Neuron (in vitro differentiated cells): ENCODE measurements at regions not wholly inside any gene's neighbourhood (a gene's known extent, or its start where the extent isn't known, plus 50 kb on each side); places are given as distances from the start of the nearest gene placed in this dataset.

Experiments
- H2AFZ ChIP-seq: one replicate; pipeline ENCODE4 v1.6.1; 2013; ENCODE audit warnings: low read depth, mild to moderate bottlenecking, inconsistent platforms, low read length, moderate library complexity
- H3K27me3 ChIP-seq: one replicate; pipeline ENCODE4 v1.6.1; 2013; ENCODE audit warnings: low read length; ENCODE audit not compliant: insufficient read depth
- H3K36me3 ChIP-seq: one replicate; pipeline ENCODE4 v1.6.1; 2013; ENCODE audit warnings: low read length; ENCODE audit not compliant: insufficient read depth
- H3K4me1 ChIP-seq: one replicate; pipeline ENCODE4 v1.6.1; 2013; ENCODE audit warnings: low read length; ENCODE audit not compliant: insufficient read depth
- H3K4me3 ChIP-seq: 2 replicates; pipeline ENCODE4 v1.5.1; 2013; ENCODE audit warnings: mild to moderate bottlenecking, low read length, moderate library complexity
- H3K9me3 ChIP-seq: one replicate; pipeline ENCODE4 v1.6.1; 2013; ENCODE audit warnings: low read length

GRCh38 chr4:26217961-26218676, 102.7 kb upstream of the RBPJ start:
- H3K36me3 ChIP-seq = no peaks in the 10 kb centered on the region
- no peaks in the 10 kb centered on the region for H3K27me3 ChIP-seq
- H3K4me1 ChIP-seq = no peaks in the 10 kb centered on the region
- no peaks in the 10 kb centered on the region for H3K9me3 ChIP-seq
- H2AFZ ChIP-seq = no peak overlapping the region
- no peak overlapping the region for H3K4me3 ChIP-seq

GRCh38 chr4:26218677-26219605, 101.9 kb upstream of the RBPJ start:
- no peaks in the 10 kb centered on the region for H3K9me3 ChIP-seq
- no peaks in the 10 kb centered on the region for H3K4me1 ChIP-seq
- H2AFZ ChIP-seq = no peak overlapping the region
- no peaks in the 10 kb centered on the region for H3K36me3 ChIP-seq
- H3K27me3 ChIP-seq = no peaks in the 10 kb centered on the region
- H3K4me3 ChIP-seq = no peak overlapping the region

- H3K4me3 ChIP-seq = no peak overlapping the region
Observed at GRCh38 chr4:26220696-26221095, 100.1 kb upstream of the RBPJ start.

GRCh38 chr4:26223155-26223554, 97.7 kb upstream of the RBPJ start:
- Histone ChIP-seq H3K9me3 (no peaks in the 10 kb centered on the region), H3K4me3 (no peak overlapping the region), H3K27me3 (no peaks in the 10 kb centered on the region), H2AFZ (no peak overlapping the region), H3K36me3 (no peaks in the 10 kb centered on the region), H3K4me1 (no peaks in the 10 kb centered on the region)

More at GRCh38 chr4:26220696-26221095, 100.1 kb upstream of the RBPJ start:
- H3K9me3 ChIP-seq = no peaks in the 10 kb centered on the region
- no peaks in the 10 kb centered on the region for H3K36me3 ChIP-seq
- no peak overlapping the region for H2AFZ ChIP-seq
- no peaks in the 10 kb centered on the region for H3K27me3 ChIP-seq
- H3K4me1 ChIP-seq = no peaks in the 10 kb centered on the region

GRCh38 chr4:26226629-26227376, 94.0 kb upstream of the RBPJ start:
- Histone ChIP-seq H3K27me3 (no peaks in the 10 kb centered on the region), H3K9me3 (no peaks in the 10 kb centered on the region), H3K36me3 (no peaks in the 10 kb centered on the region), H3K4me3 (no peak overlapping the region), H3K4me1 (no peaks in the 10 kb centered on the region), H2AFZ (no peak overlapping the region)

- Histone ChIP-seq H3K9me3 (no peaks in the 10 kb centered on the region), H2AFZ (no peak overlapping the region), H3K36me3 (no peaks in the 10 kb centered on the region), H3K27me3 (no peaks in the 10 kb centered on the region), H3K4me1 (no peaks in the 10 kb centered on the region), H3K4me3 (no peak overlapping the region)
Observed at GRCh38 chr4:26227601-26228229, 93.1 kb upstream of the RBPJ start.

- H3K4me3 ChIP-seq = no peak overlapping the region
- no peaks in the 10 kb centered on the region for H3K36me3 ChIP-seq
- H3K4me1 ChIP-seq = no peaks in the 10 kb centered on the region
- H3K9me3 ChIP-seq = no peaks in the 10 kb centered on the region
- no peaks in the 10 kb centered on the region for H3K27me3 ChIP-seq
- no peak overlapping the region for H2AFZ ChIP-seq
Observed at GRCh38 chr4:26228883-26229282, 91.9 kb upstream of the RBPJ start.

GRCh38 chr4:26229974-26230373, 90.8 kb upstream of the RBPJ start:
- Histone ChIP-seq H3K4me1 (no peaks in the 10 kb centered on the region), H3K36me3 (no peaks in the 10 kb centered on the region), H2AFZ (no peak overlapping the region), H3K9me3 (no peaks in the 10 kb centered on the region), H3K4me3 (no peak overlapping the region), H3K27me3 (no peaks in the 10 kb centered on the region)

GRCh38 chr4:26233350-26233749, 87.5 kb upstream of the RBPJ start:
- no peaks in the 10 kb centered on the region for H3K36me3 ChIP-seq
- H2AFZ ChIP-seq = no peak overlapping the region

GRCh38 chr4:26235500-26235899, 85.3 kb upstream of the RBPJ start:
- H3K9me3 ChIP-seq = no peaks in the 10 kb centered on the region
- no peaks in the 10 kb centered on the region for H3K27me3 ChIP-seq
- H3K36me3 ChIP-seq = no peaks in the 10 kb centered on the region
- no peak overlapping the region for H2AFZ ChIP-seq
- H3K4me1 ChIP-seq = peaks cover 15% of the 10 kb centered on the region
- H3K4me3 ChIP-seq = no peak overlapping the region

More at GRCh38 chr4:26233350-26233749, 87.5 kb upstream of the RBPJ start:
- no peak overlapping the region for H3K4me3 ChIP-seq
- no peaks in the 10 kb centered on the region for H3K27me3 ChIP-seq
- no peaks in the 10 kb centered on the region for H3K9me3 ChIP-seq
- peaks cover under 1% of the 10 kb centered on the region for H3K4me1 ChIP-seq

- H3K27me3 ChIP-seq = no peaks in the 10 kb centered on the region
- no peak overlapping the region for H2AFZ ChIP-seq
- peaks cover 15% of the 10 kb centered on the region for H3K4me1 ChIP-seq
- H3K36me3 ChIP-seq = no peaks in the 10 kb centered on the region
- H3K4me3 ChIP-seq = no peak overlapping the region
- H3K9me3 ChIP-seq = no peaks in the 10 kb centered on the region
Observed at GRCh38 chr4:26237916-26238315, 82.9 kb upstream of the RBPJ start.

- H3K4me3 ChIP-seq = peak overlapping the region; percentile 13
- H2AFZ ChIP-seq = peak overlapping the region; percentile 46
- H3K36me3 ChIP-seq = no peaks in the 10 kb centered on the region
- H3K27me3 ChIP-seq = no peaks in the 10 kb centered on the region
- H3K9me3 ChIP-seq = no peaks in the 10 kb centered on the region
- H3K4me1 ChIP-seq = peaks cover 15% of the 10 kb centered on the region
Observed at GRCh38 chr4:26238426-26238777, 82.4 kb upstream of the RBPJ start.
